CD14-positive monocyte (primary cell): ENCODE measurements at regions not wholly inside any gene's neighbourhood (a gene's known extent, or its start where the extent isn't known, plus 50 kb on each side); places are given as distances from the start of the nearest gene placed in this dataset.

Source experiments
- DNase-seq, 3 donors: peaks; one replicate each; pipeline ENCODE4 v3.0.0-alpha.2; 2011 to 2022
- H2AFZ ChIP-seq: 2 replicates; pipeline ENCODE4 v1.6.0; 2012; ENCODE audit warnings: mild to moderate bottlenecking, low read depth, low read length, inconsistent platforms; ENCODE audit not compliant: insufficient read depth, poor library complexity, severe bottlenecking
- H3K27ac ChIP-seq, 2 donors: 1 replicate in 1 of 2; 2 replicates in 1 of 2; pipeline ENCODE4 v1.5.1; 2012 to 2013; ENCODE audit warnings: low read length in 2 of 2, control low read depth in 1 of 2, inconsistent platforms in 1 of 2, low read depth in 1 of 2, mild to moderate bottlenecking in 1 of 2
- H3K27me3 ChIP-seq, 2 donors: one replicate each; pipeline versions ENCODE4 v1.6.0 to v1.6.1; 2011 to 2013; ENCODE audit warnings: low read length in 2 of 2; ENCODE audit not compliant: control insufficient read depth in 2 of 2, insufficient read depth in 2 of 2
- H3K36me3 ChIP-seq, 2 donors: replicated peaks in 1 of 2; 1 replicate in 1 of 2; 2 replicates in 1 of 2; pipeline versions ENCODE4 v1.5.1 to v1.6.1; 2012 to 2013; ENCODE audit warnings: low read length in 2 of 2, control low read depth in 1 of 2, inconsistent platforms in 1 of 2, mild to moderate bottlenecking in 1 of 2; ENCODE audit not compliant: insufficient read depth in 2 of 2, control insufficient read depth in 1 of 2
- H3K4me1 ChIP-seq, 2 donors: 1 replicate in 1 of 2; 2 replicates in 1 of 2; pipeline versions ENCODE4 v1.5.1 to v1.6.1; 2012 to 2013; ENCODE audit warnings: low read length in 2 of 2, control low read depth in 1 of 2, inconsistent platforms in 1 of 2, mild to moderate bottlenecking in 1 of 2, moderate library complexity in 1 of 2; ENCODE audit not compliant: insufficient read depth in 2 of 2, control insufficient read depth in 1 of 2
- H3K4me2 ChIP-seq: replicated peaks from 2 replicates; pipeline ENCODE3; 2012; ENCODE audit warnings: low read length, moderate library complexity, mild to moderate bottlenecking; ENCODE audit not compliant: poor library complexity, severe bottlenecking; ENCODE audit errors: extremely low read depth
- H3K4me3 ChIP-seq, 3 experiments: fragments of 200-600 bp in 1 of 3; sonication (generic) in 1 of 3; replicated peaks in 1 of 3; 1 replicate in 2 of 3; 2 replicates in 1 of 3; pipeline ENCODE4 v1.5.1; 2011 to 2013; ENCODE audit warnings: low read length in 3 of 3, mild to moderate bottlenecking in 3 of 3, control low read depth in 2 of 3, low read depth in 2 of 3, inconsistent platforms in 1 of 3, moderate library complexity in 1 of 3
- H3K79me2 ChIP-seq: 2 replicates; pipeline ENCODE4 v1.6.0; 2012; ENCODE audit warnings: mild to moderate bottlenecking, control low read depth, inconsistent platforms, low read length, moderate library complexity; ENCODE audit not compliant: insufficient read depth
- H3K9ac ChIP-seq: 2 replicates; pipeline ENCODE4 v1.6.0; 2017; ENCODE audit warnings: low read length, mild to moderate bottlenecking; ENCODE audit not compliant: insufficient read depth, poor library complexity, severe bottlenecking
- H3K9me3 ChIP-seq, 2 donors: replicated peaks in 1 of 2; 1 replicate in 1 of 2; 2 replicates in 1 of 2; pipeline versions ENCODE4 v1.5.1 to v1.6.1; 2012 to 2013; ENCODE audit warnings: low read length in 2 of 2, control low read depth in 1 of 2; ENCODE audit not compliant: control insufficient read depth in 1 of 2, insufficient read depth in 1 of 2
- H4K20me1 ChIP-seq: 2 replicates; pipeline ENCODE4 v1.6.0; 2012; ENCODE audit warnings: mild to moderate bottlenecking, low read length, control low read depth, moderate library complexity; ENCODE audit not compliant: insufficient read depth
- H3K27ac Mint-ChIP-seq, 7 donors: one replicate each; pipeline ENCODE4 v1.8.0; 2020; ENCODE audit warnings: mild to moderate bottlenecking in 7 of 7, mixed read lengths in 7 of 7, moderate library complexity in 6 of 7, inconsistent platforms in 2 of 7
- H3K27me3 Mint-ChIP-seq, 3 donors: one replicate each; pipeline ENCODE4 v1.8.0; 2021 to 2022; ENCODE audit warnings: low read depth in 3 of 3, mild to moderate bottlenecking in 3 of 3, mixed read lengths in 3 of 3, moderate library complexity in 3 of 3, inconsistent platforms in 1 of 3
- H3K36me3 Mint-ChIP-seq, 2 donors: one replicate each; pipeline ENCODE4 v1.8.0; 2020; ENCODE audit warnings: mixed read lengths in 2 of 2, inconsistent platforms in 1 of 2, mild to moderate bottlenecking in 1 of 2
- H3K4me1 Mint-ChIP-seq: one replicate; pipeline ENCODE4 v1.8.0; 2020; ENCODE audit warnings: mild to moderate bottlenecking, mixed read lengths
- H3K4me3 Mint-ChIP-seq, 2 donors: one replicate each; pipeline ENCODE4 v1.8.0; 2020; ENCODE audit warnings: mild to moderate bottlenecking in 2 of 2, mixed read lengths in 2 of 2, moderate library complexity in 1 of 2
- H3K9me3 Mint-ChIP-seq, 7 donors: one replicate each; pipeline ENCODE4 v1.8.0; 2020 to 2022; ENCODE audit warnings: mixed read lengths in 7 of 7, mild to moderate bottlenecking in 6 of 7, moderate library complexity in 6 of 7, inconsistent platforms in 2 of 7
- CTCF ChIP-seq: fragments of 200-600 bp; IDR thresholded peaks from one replicate; pipeline ENCODE4 v1.8.0; 2022; ENCODE audit warnings: antibody characterized with exemption, mild to moderate bottlenecking
- WGBS: methylation state at CpG from one replicate; pipeline ENCODE4 v1.1.5; 2013; ENCODE audit warnings: missing lambda C conversion rate; ENCODE audit not compliant: insufficient coverage; 5-methylcytosine and 5-hydroxymethylcytosine counted together
- intact Hi-C, 2 donors: fragments of 100-400 bp; cut with micrococcal nuclease; formaldehyde crosslinking; loops; one replicate each; pipeline versions ENCODE4 v1.15.0 to v1.15.1; 2023

- Histone ChIP-seq H3K4me1 (no peaks in the 10 kb centered on the region), H3K9ac (no peak overlapping the region), H2AFZ (no peak overlapping the region), H3K4me3 (no peak overlapping the region), H3K27me3 (no peaks in the 10 kb centered on the region), H3K79me2 (no peaks in the 10 kb centered on the region), H4K20me1 (no peaks in the 10 kb centered on the region), H3K36me3 (no peaks in the 10 kb centered on the region), H3K4me2 (no peak overlapping the region), H3K9me3 (no peaks in the 10 kb centered on the region), H3K27ac (no peak overlapping the region)
- no peak for TF ChIP-seq CTCF
- no peaks in the 10 kb centered on the region for H3K36me3 Mint-ChIP-seq
- no peak for DNase-seq
- peaks cover 0 to 2% (median 0%) of the 10 kb centered on the region in 3 donors for H3K27me3 Mint-ChIP-seq
- intact Hi-C loops: no loop called here
- WGBS: no CpG with 5 or more reads among the region's 2 CpGs
- H3K9me3 Mint-ChIP-seq: peaks cover 0 to 3% (median 0%) of the 10 kb centered on the region in 7 donors
- H3K27ac Mint-ChIP-seq: no peak overlapping the region
- H3K4me3 Mint-ChIP-seq: no peak overlapping the region
- H3K4me1 Mint-ChIP-seq: no peaks in the 10 kb centered on the region
These were observed 177.8 kb upstream of the CD180 start for GRCh38 chr5:67374378-67374777.

- no peaks in the 10 kb centered on the region for H3K79me2 ChIP-seq
- H3K4me1 ChIP-seq: no peaks in the 10 kb centered on the region
- intact Hi-C loops: no loop called here
- no peak for DNase-seq
- H3K9ac ChIP-seq: no peak overlapping the region
- no peak for TF ChIP-seq CTCF
- no peaks in the 10 kb centered on the region for H3K9me3 ChIP-seq
- H3K9me3 Mint-ChIP-seq: peaks cover 0 to 3% (median 2%) of the 10 kb centered on the region in 7 donors
- H3K4me3 Mint-ChIP-seq: no peak overlapping the region
- no peak overlapping the region for H3K27ac ChIP-seq
- no peaks in the 10 kb centered on the region for H3K36me3 Mint-ChIP-seq
- no peaks in the 10 kb centered on the region for H3K36me3 ChIP-seq
- H4K20me1 ChIP-seq: no peaks in the 10 kb centered on the region
- H3K4me2 ChIP-seq: no peak overlapping the region
- WGBS: 83% methylated on average over 1 of the region's 1 CpG
- H3K4me1 Mint-ChIP-seq: no peaks in the 10 kb centered on the region
- H3K27ac Mint-ChIP-seq: no peak overlapping the region
- no peaks in the 10 kb centered on the region for H3K27me3 ChIP-seq
- H3K27me3 Mint-ChIP-seq: peaks cover 0 to 2% (median 0%) of the 10 kb centered on the region in 3 donors
- no peak overlapping the region for H2AFZ ChIP-seq
- H3K4me3 ChIP-seq: no peak overlapping the region
These were observed 176.9 kb upstream of the CD180 start for GRCh38 chr5:67373518-67373917.
